Trophoblast cell (in vitro differentiated cells and primary cell): ENCODE measurements at regions not wholly inside any gene's neighbourhood (a gene's known extent, or its start where the extent isn't known, plus 50 kb on each side); places are given as distances from the start of the nearest gene placed in this dataset.
"Not testable (repeated sequence)": the region's sequence is repeated elsewhere in the genome, so short reads cannot be mapped to it uniquely, and the experiment has no call there.

Experiments used
- DNase-seq, 2 donors: peaks; one replicate each; pipeline ENCODE4 v3.0.0-alpha.2; 2016
- H2AFZ ChIP-seq: 2 replicates; pipeline ENCODE4 v1.6.1; 2013; ENCODE audit warnings: low read length, moderate library complexity, mild to moderate bottlenecking; ENCODE audit not compliant: insufficient read depth, poor library complexity
- H2AK5ac ChIP-seq: 2 replicates; pipeline ENCODE4 v1.6.1; 2013; ENCODE audit warnings: mild to moderate bottlenecking, low read length
- H2BK120ac ChIP-seq: 2 replicates; pipeline ENCODE4 v1.6.1; 2013; ENCODE audit warnings: low read length, mild to moderate bottlenecking, moderate library complexity; ENCODE audit not compliant: insufficient read depth, poor library complexity
- H2BK12ac ChIP-seq: 2 replicates; pipeline ENCODE4 v1.6.1; 2013; ENCODE audit warnings: mild to moderate bottlenecking, low read length, moderate library complexity
- H2BK5ac ChIP-seq: 2 replicates; pipeline ENCODE4 v1.6.1; 2013; ENCODE audit warnings: low read length, low read depth, moderate library complexity, mild to moderate bottlenecking; ENCODE audit not compliant: poor library complexity
- H3K14ac ChIP-seq: 2 replicates; pipeline ENCODE4 v1.6.1; 2013; ENCODE audit warnings: mild to moderate bottlenecking, low read length
- H3K18ac ChIP-seq: 2 replicates; pipeline ENCODE4 v1.6.1; 2013; ENCODE audit warnings: mild to moderate bottlenecking, low read length
- H3K23ac ChIP-seq: 2 replicates; pipeline ENCODE4 v1.6.1; 2013; ENCODE audit warnings: low read length
- H3K27ac ChIP-seq: 2 replicates; pipeline ENCODE4 v1.5.1; 2013; ENCODE audit warnings: low read depth, mild to moderate bottlenecking, inconsistent platforms, low read length, moderate library complexity
- H3K27me3 ChIP-seq: 2 replicates; pipeline ENCODE4 v1.6.1; 2013; ENCODE audit warnings: inconsistent platforms, mild to moderate bottlenecking, low read length, moderate library complexity; ENCODE audit not compliant: insufficient read depth
- H3K36me3 ChIP-seq, 2 experiments: 1 replicate in 1 of 2; 2 replicates in 1 of 2; pipeline ENCODE4 v1.6.1; 2013; ENCODE audit warnings: low read length in 2 of 2, mild to moderate bottlenecking in 2 of 2, moderate library complexity in 1 of 2; ENCODE audit not compliant: insufficient read depth in 2 of 2, control insufficient read depth in 1 of 2
- H3K4ac ChIP-seq: 2 replicates; pipeline ENCODE4 v1.6.1; 2013; ENCODE audit warnings: low read depth, mild to moderate bottlenecking, low read length, moderate library complexity
- H3K4me1 ChIP-seq, 2 experiments: 1 replicate in 1 of 2; 2 replicates in 1 of 2; pipeline ENCODE4 v1.6.1; 2013; ENCODE audit warnings: low read length in 2 of 2, mild to moderate bottlenecking in 2 of 2, moderate library complexity in 1 of 2; ENCODE audit not compliant: insufficient read depth in 2 of 2, control insufficient read depth in 1 of 2
- H3K4me2 ChIP-seq: 2 replicates; pipeline ENCODE4 v1.6.1; 2013; ENCODE audit warnings: inconsistent platforms, mild to moderate bottlenecking, low read length, moderate library complexity
- H3K4me3 ChIP-seq: 2 replicates; pipeline ENCODE4 v1.5.1; 2013; ENCODE audit warnings: mild to moderate bottlenecking, low read depth, low read length, inconsistent platforms
- H3K79me1 ChIP-seq: one replicate; pipeline ENCODE4 v1.6.1; 2013; ENCODE audit warnings: low read length
- H3K79me2 ChIP-seq: 2 replicates; pipeline ENCODE4 v1.6.1; 2013; ENCODE audit warnings: low read length, mild to moderate bottlenecking; ENCODE audit not compliant: control insufficient read depth, insufficient read depth, poor library complexity
- H3K9ac ChIP-seq: 2 replicates; pipeline ENCODE4 v1.6.1; 2013; ENCODE audit warnings: mild to moderate bottlenecking, low read length
- H3K9me3 ChIP-seq: 2 replicates; pipeline ENCODE4 v1.6.1; 2013; ENCODE audit warnings: low read depth, mild to moderate bottlenecking, control low read depth, inconsistent platforms, low read length; ENCODE audit not compliant: insufficient read depth
- H4K12ac ChIP-seq: 2 replicates; pipeline ENCODE4 v1.6.1; 2013; ENCODE audit warnings: low read depth, mild to moderate bottlenecking, low read length, moderate library complexity
- H4K8ac ChIP-seq: 2 replicates; pipeline ENCODE4 v1.6.1; 2013; ENCODE audit warnings: low read depth, mild to moderate bottlenecking, low read length, moderate library complexity
- H4K91ac ChIP-seq: one replicate; pipeline ENCODE4 v1.6.1; 2013; ENCODE audit warnings: low read depth, mild to moderate bottlenecking, low read length, moderate library complexity
- WGBS: extraction: QIAGEN DNeasy Blood & Tissue Kit; methylation state at CpG from one replicate; pipeline ENCODE4 v1.1.7; 2013; ENCODE audit warnings: missing lambda C conversion rate; ENCODE audit not compliant: insufficient read length, insufficient coverage; ENCODE audit errors: extremely low coverage; 5-methylcytosine and 5-hydroxymethylcytosine counted together

- Histone ChIP-seq H3K23ac (no peak overlapping the region), H3K18ac (no peak overlapping the region), H3K14ac (no peak overlapping the region), H4K8ac (no peak overlapping the region), H2AK5ac (no peak overlapping the region), H2BK5ac (no peak overlapping the region), H3K27ac (no peak overlapping the region), H4K91ac (no peak overlapping the region), H3K36me3 (no peaks in the 10 kb centered on the region), H3K79me1 (no peaks in the 10 kb centered on the region), H3K9ac (no peak overlapping the region), H3K4me1 (no peaks in the 10 kb centered on the region), H2AFZ (no peak overlapping the region), H2BK120ac (no peak overlapping the region), H4K12ac (no peak overlapping the region), H3K4me3 (no peak overlapping the region), H3K4ac (no peak overlapping the region), H2BK12ac (no peak overlapping the region), H3K9me3 (no peaks in the 10 kb centered on the region), H3K4me2 (no peak overlapping the region), H3K79me2 (no peaks in the 10 kb centered on the region), H3K27me3 (no peaks in the 10 kb centered on the region)
- no peak for DNase-seq
- WGBS = no CpG with 5 or more reads among the region's 3 CpGs
These were observed 190.1 kb downstream of the SDHAF3 start for GRCh38 chr7:97307521-97308108.

GRCh38 chr7:97313900-97314299, 196.4 kb downstream of the SDHAF3 start:
- Histone ChIP-seq H2BK5ac (no peak overlapping the region), H2AFZ (no peak overlapping the region), H3K4ac (no peak overlapping the region), H4K91ac (no peak overlapping the region), H2AK5ac (no peak overlapping the region), H3K23ac (no peak overlapping the region), H3K27ac (no peak overlapping the region), H3K18ac (no peak overlapping the region), H2BK12ac (no peak overlapping the region), H3K9me3 (peaks cover 8% of the 10 kb centered on the region), H3K4me2 (no peak overlapping the region), H3K4me3 (no peak overlapping the region), H3K36me3 (no peaks in the 10 kb centered on the region), H3K4me1 (no peaks in the 10 kb centered on the region), H4K8ac (no peak overlapping the region), H3K27me3 (no peaks in the 10 kb centered on the region), H3K9ac (no peak overlapping the region), H3K79me2 (no peaks in the 10 kb centered on the region), H2BK120ac (no peak overlapping the region), H4K12ac (no peak overlapping the region), H3K14ac (no peak overlapping the region), H3K79me1 (no peaks in the 10 kb centered on the region)
- WGBS = no CpG with 5 or more reads among the region's 4 CpGs
- no peak for DNase-seq

- Histone ChIP-seq H3K23ac (no peak overlapping the region), H3K79me2 (no peaks in the 10 kb centered on the region), H2AK5ac (no peak overlapping the region), H2AFZ (no peak overlapping the region), H2BK120ac (no peak overlapping the region), H3K4me3 (no peak overlapping the region), H3K4ac (no peak overlapping the region), H2BK5ac (no peak overlapping the region), H3K4me1 (no peaks in the 10 kb centered on the region), H2BK12ac (no peak overlapping the region), H4K8ac (no peak overlapping the region), H4K91ac (no peak overlapping the region), H3K36me3 (no peaks in the 10 kb centered on the region), H3K14ac (no peak overlapping the region), H3K9me3 (peaks cover 8% of the 10 kb centered on the region), H4K12ac (no peak overlapping the region), H3K9ac (no peak overlapping the region), H3K79me1 (no peaks in the 10 kb centered on the region), H3K27ac (no peak overlapping the region), H3K18ac (no peak overlapping the region), H3K27me3 (no peaks in the 10 kb centered on the region), H3K4me2 (no peak overlapping the region)
- no peak for DNase-seq
- no CpG with 5 or more reads among the region's 1 CpG for WGBS
These were observed 200.1 kb downstream of the SDHAF3 start for GRCh38 chr7:97317575-97317974.

- not testable (repeated sequence) for H3K79me1 ChIP-seq, H2BK120ac ChIP-seq, H3K18ac ChIP-seq, H3K79me2 ChIP-seq, H2AFZ ChIP-seq, H2BK12ac ChIP-seq, H3K23ac ChIP-seq, H3K36me3 ChIP-seq, H2AK5ac ChIP-seq, H3K4me3 ChIP-seq, DNase-seq, H4K91ac ChIP-seq, H4K8ac ChIP-seq, H3K27ac ChIP-seq, H4K12ac ChIP-seq, H3K9me3 ChIP-seq, H3K4ac ChIP-seq, H3K27me3 ChIP-seq, H3K9ac ChIP-seq, H2BK5ac ChIP-seq, H3K14ac ChIP-seq, H3K4me2 ChIP-seq, H3K4me1 ChIP-seq
- no CpG with 5 or more reads among the region's 9 CpGs for WGBS
These were observed 212.4 kb downstream of the SDHAF3 start for GRCh38 chr7:97329871-97330270.
